Fibroblast of lung (primary cell): ENCODE measurements at regions not wholly inside any gene's neighbourhood (a gene's known extent, or its start where the extent isn't known, plus 50 kb on each side); places are given as distances from the start of the nearest gene placed in this dataset.

Experiments
- EZH2 ChIP-seq: IDR thresholded peaks from 2 replicates; pipeline ENCODE4 v1.5.1; 2012; ENCODE audit warnings: low read length, control low read depth, mild to moderate bottlenecking; ENCODE audit errors: missing control alignments
- TF ChIP-seq, protein P1 (sequence below), 2 donors: IDR thresholded peaks in 1 of 2; conservative IDR thresholded peaks in 1 of 2; 1 replicate in 1 of 2; 2 replicates in 1 of 2; pipeline ENCODE4 v1.5.1; 2011 to 2012; ENCODE audit warnings: low read length in 2 of 2, control low read depth in 1 of 2, inconsistent platforms in 1 of 2, low read depth in 1 of 2, mild to moderate bottlenecking in 1 of 2

DNA sequence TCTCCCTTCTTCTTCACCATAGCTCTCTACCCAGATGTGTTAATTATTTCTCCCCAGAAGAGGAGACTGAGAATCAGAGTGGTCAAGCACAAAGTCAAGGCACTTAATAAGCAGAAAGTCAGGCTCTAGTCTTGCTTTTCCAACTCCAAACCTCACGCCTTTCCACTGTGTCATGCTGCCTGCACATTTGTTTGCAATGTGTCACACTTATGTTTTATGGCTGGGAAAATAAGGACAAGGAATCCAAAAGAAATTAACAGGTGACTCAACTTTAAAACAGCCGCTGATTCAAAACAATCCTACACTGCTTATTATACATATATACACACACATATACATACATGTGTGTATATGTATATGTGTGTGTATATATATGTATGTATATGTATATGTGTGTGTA is 255.7 kb upstream of the DYNLRB2 start:
- TF ChIP-seq, protein P1, sequence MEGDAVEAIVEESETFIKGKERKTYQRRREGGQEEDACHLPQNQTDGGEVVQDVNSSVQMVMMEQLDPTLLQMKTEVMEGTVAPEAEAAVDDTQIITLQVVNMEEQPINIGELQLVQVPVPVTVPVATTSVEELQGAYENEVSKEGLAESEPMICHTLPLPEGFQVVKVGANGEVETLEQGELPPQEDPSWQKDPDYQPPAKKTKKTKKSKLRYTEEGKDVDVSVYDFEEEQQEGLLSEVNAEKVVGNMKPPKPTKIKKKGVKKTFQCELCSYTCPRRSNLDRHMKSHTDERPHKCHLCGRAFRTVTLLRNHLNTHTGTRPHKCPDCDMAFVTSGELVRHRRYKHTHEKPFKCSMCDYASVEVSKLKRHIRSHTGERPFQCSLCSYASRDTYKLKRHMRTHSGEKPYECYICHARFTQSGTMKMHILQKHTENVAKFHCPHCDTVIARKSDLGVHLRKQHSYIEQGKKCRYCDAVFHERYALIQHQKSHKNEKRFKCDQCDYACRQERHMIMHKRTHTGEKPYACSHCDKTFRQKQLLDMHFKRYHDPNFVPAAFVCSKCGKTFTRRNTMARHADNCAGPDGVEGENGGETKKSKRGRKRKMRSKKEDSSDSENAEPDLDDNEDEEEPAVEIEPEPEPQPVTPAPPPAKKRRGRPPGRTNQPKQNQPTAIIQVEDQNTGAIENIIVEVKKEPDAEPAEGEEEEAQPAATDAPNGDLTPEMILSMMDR (conservative IDR thresholded peaks at IDR 0.05 in 1 of 2, IDR thresholded peaks at IDR 0.05 in 1 of 2; ENCODE audit: low read depth in 1 of 2, low read length in 2 of 2), result no peak
- no peak for TF ChIP-seq EZH2
